ENCODE measurements at regions not wholly inside any gene's neighbourhood (a gene's known extent, or its start where the extent isn't known, plus 50 kb on each side); places are given as distances from the start of the nearest gene placed in this dataset.

DNA sequence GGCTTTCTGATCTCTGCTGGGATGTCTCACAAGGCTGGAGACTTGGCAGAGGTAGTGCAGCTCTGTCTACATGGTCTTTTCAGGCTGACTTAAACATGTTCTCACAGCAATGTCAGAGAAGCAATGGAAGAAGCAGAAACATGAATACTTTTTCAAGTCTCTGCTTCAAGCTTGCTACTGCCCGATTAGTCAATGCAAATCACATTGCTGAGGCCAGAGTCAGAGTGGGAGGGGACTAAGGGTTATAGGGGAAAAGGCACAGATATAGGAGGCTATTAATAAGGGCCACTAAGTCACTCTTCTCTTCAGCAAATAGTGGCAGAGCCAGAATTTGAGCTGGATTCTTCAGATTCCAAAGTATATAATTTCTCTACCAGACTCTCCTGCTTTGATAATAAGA, 390.5 kb downstream of the TMEM135 start:
- intact Hi-C loops (cut with DNase I), result no loop called here
- no peak for DNase-seq (ENCODE audit: missing footprints)
- no peak for ATAC-seq

DNA sequence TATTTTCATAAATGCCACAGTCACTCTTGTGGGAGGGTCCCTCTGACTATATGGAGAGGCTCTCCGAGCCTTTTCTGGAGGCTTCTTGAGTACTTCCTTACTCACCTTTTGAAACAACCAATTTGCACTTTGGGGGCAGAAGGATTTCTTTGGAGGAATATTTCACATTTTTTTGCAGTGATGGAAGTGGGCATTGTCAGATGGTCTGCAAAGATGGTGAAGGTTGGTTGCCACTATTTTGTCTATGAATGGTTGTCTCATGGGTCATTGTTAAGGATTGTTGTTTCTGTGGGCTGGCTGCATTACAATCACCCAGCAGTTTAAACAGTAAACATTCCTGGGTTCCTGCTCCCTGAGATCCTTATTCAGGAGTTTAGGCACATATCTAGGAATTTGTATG, 388.2 kb downstream of the TMEM135 start:
- DNase-seq (ENCODE audit: missing footprints) (no peak), ATAC-seq (no peak)
- intact Hi-C loops (cut with DNase I), result no loop called here

DNA sequence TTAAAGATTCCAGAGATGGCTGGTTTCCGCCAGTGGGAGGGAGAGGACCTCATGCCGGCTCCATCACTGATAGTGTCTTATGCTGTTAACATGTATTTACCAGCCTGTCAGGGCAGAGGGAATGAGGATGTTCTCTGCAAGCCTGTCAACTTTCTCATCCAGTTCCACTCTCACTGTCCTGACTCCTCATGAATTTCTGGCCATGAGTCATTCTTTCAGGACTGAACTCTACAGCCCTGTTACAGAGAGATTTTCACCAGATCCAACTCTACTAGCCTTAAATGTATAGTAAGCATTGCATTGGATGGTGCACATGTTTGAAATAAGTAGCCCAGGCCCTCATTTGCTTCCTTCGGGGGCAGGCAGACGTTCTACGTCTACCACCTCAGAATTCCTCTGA, 387.7 kb downstream of the TMEM135 start:
- DNase-seq (ENCODE audit: missing footprints) (no peak), ATAC-seq (no peak)
- intact Hi-C loops (cut with DNase I), result no loop called here

DNA sequence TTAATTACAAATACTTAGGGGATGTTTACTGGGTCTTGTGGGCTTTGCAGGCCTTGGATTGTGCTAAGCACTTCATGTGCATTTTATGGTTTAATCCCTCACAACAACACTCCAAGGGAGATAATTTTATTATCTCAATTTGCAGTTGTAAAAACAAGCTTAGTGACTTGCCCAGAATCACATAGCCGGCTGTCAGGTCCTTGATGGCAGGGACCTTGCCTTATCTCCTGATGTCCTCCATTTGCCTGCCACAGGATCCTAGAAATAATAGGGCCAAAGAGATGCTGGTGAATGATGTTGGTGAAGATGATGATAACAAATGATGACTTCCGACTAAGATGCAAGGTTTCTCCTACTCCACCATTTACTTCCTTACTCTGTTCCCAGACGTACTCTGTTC, 385.4 kb downstream of the TMEM135 start:
- DNase-seq (ENCODE audit: missing footprints) (no peak), ATAC-seq (no peak)
- intact Hi-C loops (cut with DNase I), result loop anchor here (5.0 kb wide), 1 partner anchor 551 kb away; no protein-coding TSS in a partner anchor

DNA sequence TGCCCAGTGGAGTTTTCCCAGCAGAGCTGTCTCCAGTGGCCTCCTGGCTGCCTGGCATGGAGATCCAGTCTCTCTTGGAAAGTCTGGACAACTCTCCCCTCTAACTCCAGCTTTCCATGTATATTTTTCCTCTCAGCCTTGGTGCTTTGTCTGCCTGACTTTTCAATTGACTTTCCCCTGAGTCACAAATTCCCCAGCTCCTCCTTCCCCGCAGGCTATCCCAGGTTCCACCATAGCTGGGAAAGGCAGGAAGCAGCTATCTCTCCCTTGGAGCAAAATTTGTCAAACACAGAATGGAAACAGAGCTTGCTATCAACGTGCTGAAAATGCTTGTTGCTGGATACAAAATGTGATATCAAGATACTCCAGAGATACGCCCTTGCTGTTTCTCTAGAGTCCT, 384.8 kb downstream of the TMEM135 start:
- intact Hi-C loops (cut with DNase I), result loop anchor here (5.0 kb wide), 1 partner anchor 550 kb away; no protein-coding TSS in a partner anchor
- DNase-seq (ENCODE audit: missing footprints) (no peak), ATAC-seq (no peak)

DNA sequence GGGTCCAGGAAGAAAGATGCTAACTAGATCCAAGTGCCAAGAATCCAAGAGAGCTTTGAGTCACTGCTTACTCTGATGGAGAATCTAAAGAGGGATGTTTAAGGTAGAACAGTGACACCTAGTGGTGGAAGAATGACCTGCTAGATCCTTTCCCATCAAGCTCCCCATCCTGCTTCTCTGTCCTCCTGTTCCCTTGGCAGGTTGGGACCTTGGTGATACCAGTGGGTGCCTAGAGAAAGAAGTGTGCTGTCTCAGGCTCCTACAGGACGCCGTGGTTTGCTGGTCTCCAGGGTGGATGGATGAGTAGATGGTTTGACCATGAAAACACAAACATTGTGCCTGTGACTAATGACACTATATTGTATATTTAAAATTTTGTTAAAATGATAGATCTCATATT, 383.7 kb downstream of the TMEM135 start:
- DNase-seq (ENCODE audit: missing footprints), result no peak
- peak; percentile 81 for ATAC-seq
- intact Hi-C loops (cut with DNase I), result loop anchor here (1.0 to 5.0 kb wide), 3 partner anchors 69 to 549 kb away; no protein-coding TSS in a partner anchor

DNA sequence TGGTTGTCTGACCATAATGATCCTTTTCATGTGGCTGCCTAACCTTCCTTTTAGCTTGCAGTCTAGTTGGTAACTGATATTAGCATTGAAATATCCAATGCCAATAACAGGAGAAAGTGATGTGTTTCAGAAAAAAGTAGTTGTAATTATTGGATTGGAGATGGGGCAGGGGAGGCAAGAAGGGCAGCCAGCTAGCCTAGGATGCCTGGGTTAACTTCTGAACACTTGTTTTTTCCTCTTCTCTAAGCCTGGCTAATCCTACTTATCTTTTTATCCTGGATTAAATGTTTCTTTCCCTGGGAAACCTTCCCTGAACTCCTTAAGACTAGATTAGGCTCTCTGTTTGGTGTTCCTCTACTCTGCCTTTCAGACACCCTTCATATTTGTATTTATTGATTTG, 380.2 kb downstream of the TMEM135 start:
- ATAC-seq (no peak), DNase-seq (ENCODE audit: missing footprints) (no peak)
- intact Hi-C loops (cut with DNase I), result no loop called here

DNA sequence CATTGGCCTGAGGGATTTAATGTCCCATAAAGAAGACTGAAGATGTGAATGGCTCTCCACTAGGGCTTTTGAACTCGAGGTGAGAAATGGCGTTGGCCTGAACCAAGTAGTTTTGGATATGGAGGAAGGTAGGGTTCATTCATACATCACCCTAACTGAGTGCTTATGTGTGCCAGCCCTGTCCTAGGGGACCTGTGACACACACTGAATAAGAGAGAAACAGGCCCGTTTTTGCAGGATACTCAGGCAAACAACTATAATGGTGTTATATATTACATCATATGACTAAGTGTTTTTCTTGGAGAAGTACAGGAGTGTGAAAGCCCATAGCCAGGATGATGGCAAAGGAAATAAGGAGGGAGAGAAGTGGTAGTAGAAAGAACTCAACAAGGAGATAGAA, 368.1 kb downstream of the TMEM135 start:
- intact Hi-C loops (cut with DNase I), result no loop called here
- ATAC-seq (peak; percentile 85), DNase-seq (ENCODE audit: missing footprints) (no peak)

DNA sequence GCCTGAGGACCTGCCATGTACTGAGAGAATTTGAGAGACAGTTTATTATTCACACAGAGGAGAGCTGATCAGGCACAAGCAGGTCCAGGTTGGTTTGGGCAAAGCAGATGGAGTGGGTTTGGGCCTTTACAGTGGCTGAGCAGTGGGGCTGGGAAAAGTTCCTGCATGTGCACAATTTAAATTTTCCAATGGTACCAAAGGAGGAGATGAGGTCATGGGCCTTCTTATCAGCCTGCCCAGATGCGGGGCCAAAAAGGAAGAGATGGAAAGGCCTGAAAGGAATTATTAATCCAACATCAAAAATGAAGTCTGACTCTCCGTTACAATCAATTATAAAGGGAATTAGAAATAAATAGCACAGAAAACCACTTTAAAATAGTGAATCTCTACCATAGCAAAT, 367.6 kb downstream of the TMEM135 start:
- no peak for DNase-seq (ENCODE audit: missing footprints)
- ATAC-seq, result no peak
- intact Hi-C loops (cut with DNase I), result no loop called here

DNA sequence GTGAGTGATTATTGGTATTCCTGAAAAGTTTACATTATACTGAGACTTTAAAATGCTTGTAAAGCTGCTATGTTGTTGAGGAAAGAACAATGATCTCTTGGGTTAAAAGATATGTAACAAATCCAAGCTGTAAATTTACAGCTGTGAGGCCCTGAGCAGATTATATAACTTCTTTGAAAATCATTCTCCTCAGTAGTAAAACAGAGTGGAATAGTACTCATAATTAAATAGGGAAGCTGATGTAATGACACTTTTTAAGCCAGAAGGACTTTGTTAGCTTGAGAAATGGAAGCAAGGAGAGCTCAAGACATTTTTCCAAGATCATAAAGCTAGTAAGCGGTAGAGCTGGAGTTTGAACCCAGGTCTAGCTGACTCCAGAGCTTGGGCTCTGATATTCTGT, 363.9 kb downstream of the TMEM135 start:
- no peak for ATAC-seq

DNA sequence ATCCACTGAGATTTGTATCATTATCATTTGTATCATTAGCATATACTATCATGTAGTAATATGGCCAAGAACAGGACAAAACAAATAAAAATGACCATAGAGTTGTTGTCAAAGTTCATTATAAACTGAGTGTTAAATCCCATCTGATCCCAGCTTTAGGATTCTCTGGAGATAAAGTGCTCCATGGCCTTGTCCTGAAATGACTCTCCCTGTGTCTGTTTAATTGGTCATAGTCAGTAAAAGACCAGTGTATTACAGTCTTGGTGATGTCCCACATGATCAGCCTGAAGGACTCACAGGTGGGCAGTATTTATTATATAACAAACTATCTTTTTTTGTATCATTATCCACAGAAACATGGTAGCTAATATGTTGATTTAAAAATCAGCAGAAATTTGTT, 361.6 kb downstream of the TMEM135 start:
- intact Hi-C loops (cut with DNase I), result no loop called here
- peak; percentile 58 for ATAC-seq
- no peak for DNase-seq (ENCODE audit: missing footprints)

More for the DNA sequence above, 363.9 kb downstream of the TMEM135 start:
- intact Hi-C loops (cut with DNase I), result loop anchor here (2.0 kb wide), 1 partner anchor 63 kb away; no protein-coding TSS in a partner anchor
- DNase-seq (ENCODE audit: missing footprints), result no peak

DNA sequence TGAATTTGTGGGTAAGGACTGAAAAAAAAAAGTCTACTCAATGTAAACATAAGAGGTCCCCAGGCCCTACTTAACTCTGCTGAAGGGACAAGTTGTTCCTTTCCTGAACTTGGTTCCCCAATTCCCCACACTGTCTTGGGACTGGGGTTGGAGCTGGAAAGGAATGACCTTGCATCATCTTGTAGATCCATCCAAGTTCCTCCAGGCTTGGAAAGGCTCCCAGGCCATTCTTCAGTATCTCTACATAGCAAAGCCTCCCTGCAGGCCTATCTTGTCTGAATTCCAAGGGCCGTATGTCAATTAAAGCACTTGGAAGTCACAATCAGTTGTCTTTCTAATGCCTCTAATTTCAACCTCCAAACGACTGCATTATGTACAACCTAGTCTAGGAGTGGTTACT, 361.2 kb downstream of the TMEM135 start:
- intact Hi-C loops (cut with DNase I), result no loop called here
- ATAC-seq (peak; percentile 93), DNase-seq (ENCODE audit: missing footprints) (no peak)

DNA sequence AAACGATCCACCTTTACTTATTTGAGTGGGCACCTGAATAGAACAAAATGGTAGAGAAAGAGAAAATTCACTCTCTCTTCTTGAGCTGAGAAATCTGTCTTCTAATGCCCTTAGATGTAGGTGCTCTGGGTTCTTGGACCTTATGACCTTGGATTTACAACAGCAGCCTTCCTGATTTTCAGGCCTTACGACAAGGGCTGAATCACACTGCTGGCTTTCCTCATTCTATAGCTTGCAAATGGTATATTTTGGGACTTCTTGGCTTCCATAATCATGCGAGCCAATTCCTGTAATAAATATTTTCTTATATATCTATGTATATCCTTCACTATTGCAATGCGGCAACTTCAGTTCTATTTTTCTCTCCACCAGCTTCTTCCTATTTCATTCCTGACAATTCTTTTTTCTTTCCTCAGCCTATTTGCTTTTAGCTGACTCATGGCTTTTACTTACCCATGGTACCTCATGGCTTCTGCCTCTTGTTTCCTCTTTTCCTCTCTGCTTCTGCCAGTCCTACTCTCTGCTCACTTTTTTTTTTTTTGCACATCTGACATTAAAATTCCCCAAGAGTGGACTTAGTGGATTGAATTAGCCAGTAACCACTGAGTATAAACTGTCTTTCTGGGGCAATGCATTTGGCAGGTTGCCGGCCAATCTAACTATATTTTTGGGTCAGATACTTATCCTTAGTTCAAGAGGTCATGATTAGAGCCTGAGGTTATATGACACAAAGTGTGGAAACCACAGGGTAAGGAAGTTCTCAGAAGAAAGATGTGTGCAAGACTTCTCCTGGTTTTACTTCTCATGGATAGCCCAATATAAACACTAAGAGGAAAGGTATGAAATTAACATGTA, 359.5 kb downstream of the TMEM135 start:
- ATAC-seq, result no peak
- intact Hi-C loops (cut with DNase I), result no loop called here

DNA sequence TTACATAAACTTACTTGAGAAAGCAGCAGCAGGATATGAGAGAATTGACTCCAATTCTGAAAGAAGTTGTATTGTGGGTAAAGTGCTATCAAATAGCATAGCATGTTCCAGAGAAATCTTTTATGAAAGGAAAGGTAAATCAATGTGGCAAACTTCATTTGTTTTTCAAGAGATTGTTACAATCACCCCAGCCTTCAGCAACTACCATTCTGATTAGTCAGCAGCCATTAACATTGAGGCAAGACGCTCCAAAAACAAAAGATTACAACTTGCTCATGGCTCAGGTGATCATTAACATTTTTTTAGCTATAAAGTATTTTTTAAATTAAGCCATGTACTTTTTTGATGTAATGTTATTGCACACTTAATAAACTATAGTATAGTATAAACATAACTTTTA, 357.2 kb downstream of the TMEM135 start:
- ATAC-seq (no peak), DNase-seq (ENCODE audit: missing footprints) (no peak)
- intact Hi-C loops (cut with DNase I), result no loop called here

More for the DNA sequence above, 359.5 kb downstream of the TMEM135 start:
- DNase-seq (ENCODE audit: missing footprints), result no peak

DNA sequence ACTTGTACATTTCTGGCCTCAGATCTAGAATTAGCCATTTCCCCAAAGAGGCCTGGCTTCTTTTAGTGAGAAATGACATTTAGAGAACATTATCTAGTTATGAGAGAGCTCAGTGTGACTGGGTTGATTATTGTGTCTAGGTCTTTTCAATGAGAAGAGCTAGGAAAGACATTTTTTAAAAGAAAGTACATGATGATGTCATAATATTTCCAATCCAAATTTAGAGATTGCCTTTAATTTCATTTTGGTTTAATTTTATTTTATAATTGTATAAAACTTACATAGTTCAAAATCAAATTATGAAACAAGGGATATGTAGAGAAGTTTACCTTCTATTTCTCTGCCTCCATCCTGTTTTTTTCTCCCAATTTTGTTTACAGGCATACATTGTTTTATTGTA, 354.9 kb downstream of the TMEM135 start:
- no peak for ATAC-seq
- no peak for DNase-seq (ENCODE audit: missing footprints)
- intact Hi-C loops (cut with DNase I), result no loop called here

DNA sequence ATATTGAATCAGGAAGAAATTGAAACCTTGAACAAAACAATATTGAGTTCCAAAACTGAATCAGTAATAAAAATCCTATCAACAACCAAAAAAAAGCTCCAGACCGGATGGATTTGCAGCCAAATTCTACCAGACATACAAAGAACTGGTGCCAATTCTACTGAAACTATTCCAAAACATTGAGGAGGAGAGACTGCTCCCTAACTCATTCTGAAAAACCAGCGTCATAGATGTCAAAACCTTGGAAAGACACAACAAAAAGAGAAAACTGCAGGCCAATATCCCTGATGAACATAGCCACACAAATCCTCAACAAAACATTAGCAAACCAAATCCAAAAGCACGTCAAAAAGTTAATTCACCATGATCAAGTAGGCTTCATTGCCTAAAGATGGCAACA, 353.8 kb downstream of the TMEM135 start:
- intact Hi-C loops (cut with DNase I), result no loop called here
- peak; percentile 86 for ATAC-seq
- DNase-seq (ENCODE audit: missing footprints), result no peak

DNA sequence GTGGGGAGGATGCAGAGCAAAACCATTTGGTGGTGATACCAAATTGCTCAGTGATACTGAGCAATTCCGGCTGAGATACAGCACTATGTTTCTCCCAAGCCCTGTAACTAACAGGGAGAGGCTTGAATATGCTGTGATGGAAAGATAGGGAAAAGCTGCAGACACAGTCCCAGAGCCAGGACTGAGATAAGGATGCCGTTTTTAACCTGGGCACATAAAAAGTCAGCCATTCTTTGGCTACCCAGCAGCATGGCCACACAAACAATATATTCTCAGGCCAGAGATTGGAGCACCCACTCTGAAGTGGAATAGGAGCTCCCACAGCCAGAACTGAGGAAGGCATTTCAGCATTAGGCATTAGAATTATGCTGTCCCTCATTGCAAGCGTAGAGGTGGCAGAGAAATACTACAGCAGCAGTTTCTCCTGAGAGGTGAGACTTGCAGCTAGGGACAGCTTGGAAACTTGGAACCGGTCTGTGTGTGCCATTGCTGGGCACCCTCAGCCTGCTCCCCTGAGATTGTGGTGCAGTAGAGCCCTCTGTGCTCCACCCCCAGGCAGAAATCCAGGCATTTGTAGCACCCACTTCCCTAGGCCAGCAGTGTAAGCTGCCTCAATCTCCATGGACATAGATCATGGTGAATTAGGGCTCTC, 346.5 kb downstream of the TMEM135 start:
- ATAC-seq (peak; percentile 72), DNase-seq (ENCODE audit: missing footprints) (no peak)
- intact Hi-C loops (cut with DNase I), result no loop called here

DNA sequence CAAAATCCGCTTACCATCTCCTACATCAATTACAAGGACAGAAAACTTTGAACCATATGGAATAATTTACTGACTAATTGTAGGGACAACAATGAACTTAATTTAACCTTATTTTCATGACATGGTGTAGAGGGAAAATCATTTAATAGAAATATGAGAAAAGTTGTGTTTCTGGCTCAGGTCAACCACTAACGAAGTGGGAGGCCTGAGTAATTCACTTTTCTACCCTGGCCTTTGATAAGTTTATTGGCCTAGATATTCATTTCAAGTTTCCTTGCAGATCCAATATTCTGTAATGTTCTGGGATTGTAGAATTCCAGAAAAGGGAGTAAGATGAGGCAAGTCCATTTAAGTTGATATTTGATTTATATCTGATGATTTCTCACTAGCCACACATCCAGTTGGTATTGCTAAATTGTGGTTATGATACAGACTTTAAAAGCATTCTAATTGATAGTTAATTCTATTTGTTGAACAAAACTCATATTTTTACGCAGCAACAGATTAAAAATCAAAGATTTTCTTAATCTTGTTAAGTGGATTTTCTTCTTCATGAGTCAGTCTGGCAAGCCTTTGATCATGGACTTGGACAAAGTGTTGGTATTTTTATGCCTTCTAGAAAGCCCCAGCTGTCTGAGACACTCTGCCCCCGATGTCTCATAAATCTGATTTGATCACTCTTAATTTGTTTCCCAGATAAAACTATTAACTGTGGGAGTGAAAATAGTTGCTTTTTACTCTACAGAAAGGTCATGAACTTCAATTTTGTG, 336.5 kb downstream of the TMEM135 start:
- ATAC-seq (no peak), DNase-seq (ENCODE audit: missing footprints) (no peak)
- intact Hi-C loops (cut with DNase I), result no loop called here

Data from Right ventricle myocardium inferior (tissue), 1 donor.